GM23338 (cell line): ENCODE measurements at regions not wholly inside any gene's neighbourhood (a gene's known extent, or its start where the extent isn't known, plus 50 kb on each side); places are given as distances from the start of the nearest gene placed in this dataset.
A peak's percentile ranks its signal among the peaks of the same experiment; 100 is the strongest.
"Not testable (repeated sequence)": the region's sequence is repeated elsewhere in the genome, so short reads cannot be mapped to it uniquely, and the experiment has no call there.

ENCODE experiments used
- ATAC-seq: fragments of 200-7000 bp; cut with Tn5 transposase; 3 replicates; pipeline ENCODE4 v1.9.1; 2020
- DNase-seq: peaks from one replicate; pipeline ENCODE4 v3.0.0-alpha.2; 2015; ENCODE audit warnings: low spot score
- H2AFZ ChIP-seq: fragments of 200-600 bp; sonication (generic); 2 replicates; pipeline ENCODE4 v1.8.0; 2016; ENCODE audit warnings: antibody characterized with exemption, mild to moderate bottlenecking, moderate library complexity
- H3F3A ChIP-seq: fragments of 200-600 bp; sonication (generic); replicated peaks from 2 replicates; pipeline ENCODE4 v1.8.0; 2017; ENCODE audit warnings: antibody characterized with exemption, mixed run types, low read depth
- H3K27ac ChIP-seq: fragments of 200-600 bp; sonication (generic); 2 replicates; pipeline ENCODE4 v1.6.1; 2016; ENCODE audit warnings: low read depth
- H3K27me3 ChIP-seq: fragments of 200-600 bp; sonication (generic); 2 replicates; pipeline ENCODE4 v1.8.0; 2016; ENCODE audit warnings: mild to moderate bottlenecking, mixed run types, moderate library complexity; ENCODE audit not compliant: insufficient read depth
- H3K36me3 ChIP-seq: fragments of 200-600 bp; sonication (generic); 2 replicates; pipeline ENCODE4 v1.8.0; 2016; ENCODE audit warnings: mild to moderate bottlenecking; ENCODE audit not compliant: insufficient read depth
- H3K4me1 ChIP-seq: fragments of 200-600 bp; sonication (generic); 2 replicates; pipeline ENCODE4 v1.8.0; 2016; ENCODE audit warnings: mild to moderate bottlenecking, moderate library complexity; ENCODE audit not compliant: insufficient read depth
- H3K4me2 ChIP-seq: fragments of 200-600 bp; sonication (generic); 2 replicates; pipeline ENCODE4 v1.7.1; 2017; ENCODE audit warnings: mixed run types
- H3K4me3 ChIP-seq: fragments of 200-600 bp; sonication (generic); 2 replicates; pipeline ENCODE4 v1.6.1; 2016; ENCODE audit warnings: mixed run types
- H3K79me2 ChIP-seq: fragments of 200-600 bp; sonication (generic); replicated peaks from 2 replicates; pipeline ENCODE4 v1.8.0; 2017; ENCODE audit warnings: mild to moderate bottlenecking; ENCODE audit not compliant: insufficient read depth
- H3K9me2 ChIP-seq: fragments of 200-600 bp; sonication (generic); 2 replicates; pipeline ENCODE4 v1.8.0; 2017; ENCODE audit not compliant: insufficient read depth
- H4K20me1 ChIP-seq: fragments of 200-600 bp; sonication (generic); replicated peaks from 2 replicates; pipeline ENCODE4 v1.8.0; 2017; ENCODE audit warnings: mild to moderate bottlenecking; ENCODE audit not compliant: insufficient read depth
- H3K27ac Mint-ChIP-seq: 2 replicates; pipeline ENCODE4 v1.8.0; 2020; ENCODE audit warnings: inconsistent platforms, mild to moderate bottlenecking, moderate library complexity, mixed read lengths
- H3K27me3 Mint-ChIP-seq: 3 replicates; pipeline ENCODE4 v1.8.0; 2022; ENCODE audit warnings: low read depth, mild to moderate bottlenecking, moderate library complexity, mixed read lengths, inconsistent platforms; ENCODE audit not compliant: insufficient read depth, poor library complexity
- H3K36me3 Mint-ChIP-seq: 3 replicates; pipeline ENCODE4 v1.8.0; 2021; ENCODE audit warnings: low read depth, mild to moderate bottlenecking, inconsistent platforms, moderate library complexity, mixed read lengths
- H3K4me1 Mint-ChIP-seq: 3 replicates; pipeline ENCODE4 v1.8.0; 2020; ENCODE audit warnings: mild to moderate bottlenecking, inconsistent platforms, mixed read lengths
- H3K4me3 Mint-ChIP-seq: 3 replicates; pipeline ENCODE4 v1.8.0; 2021; ENCODE audit warnings: moderate library complexity, mild to moderate bottlenecking, inconsistent platforms, mixed read lengths
- H3K9me3 Mint-ChIP-seq: 3 replicates; pipeline ENCODE4 v1.8.0; 2020; ENCODE audit warnings: moderate library complexity, mild to moderate bottlenecking, inconsistent platforms, mixed read lengths
- CREB1 ChIP-seq: fragments of 250-450 bp; sonication (Bioruptor Pico); IDR thresholded peaks from 2 replicates; pipeline ENCODE4 v1.5.0; 2020; ENCODE audit warnings: low read depth, mild to moderate bottlenecking, moderate library complexity
- EZH2 ChIP-seq: fragments of 200-600 bp; sonication (generic); IDR thresholded peaks from one replicate; pipeline ENCODE4 v1.8.0; 2017; ENCODE audit warnings: antibody characterized with exemption, mild to moderate bottlenecking, low read depth; ENCODE audit not compliant: unreplicated experiment
- JUNB ChIP-seq: IDR thresholded peaks from one replicate; pipeline ENCODE4 v1.6.1; 2016; ENCODE audit warnings: antibody characterized with exemption; ENCODE audit not compliant: unreplicated experiment
- NANOG ChIP-seq: IDR thresholded peaks from 2 replicates; pipeline ENCODE4 v1.6.1; 2016; ENCODE audit warnings: antibody characterized with exemption, borderline replicate concordance
- POLR2AphosphoS5 ChIP-seq: IDR thresholded peaks from 2 replicates; pipeline ENCODE4 v1.6.1; 2016; ENCODE audit warnings: antibody characterized with exemption, low read depth
- STAT1 ChIP-seq: IDR thresholded peaks from one replicate; pipeline ENCODE4 v1.6.1; 2016; ENCODE audit warnings: antibody characterized with exemption; ENCODE audit not compliant: unreplicated experiment
- ZNF331 ChIP-seq: fragments of 250-450 bp; sonication (Bioruptor Pico); IDR thresholded peaks from 2 replicates; pipeline ENCODE4 v1.5.0; 2020; ENCODE audit warnings: low read depth, mild to moderate bottlenecking, moderate library complexity
- TF ChIP-seq, protein P1 (sequence below), 2 experiments: fragments of 200-600 bp in 1 of 2; sonication (generic) in 1 of 2; conservative IDR thresholded peaks; 2 replicates each; pipeline versions ENCODE4 v1.5.1 to v1.6.1; 2016 to 2017; ENCODE audit warnings: antibody characterized with exemption in 2 of 2, low read depth in 2 of 2, mild to moderate bottlenecking in 2 of 2, moderate library complexity in 1 of 2

DNA sequence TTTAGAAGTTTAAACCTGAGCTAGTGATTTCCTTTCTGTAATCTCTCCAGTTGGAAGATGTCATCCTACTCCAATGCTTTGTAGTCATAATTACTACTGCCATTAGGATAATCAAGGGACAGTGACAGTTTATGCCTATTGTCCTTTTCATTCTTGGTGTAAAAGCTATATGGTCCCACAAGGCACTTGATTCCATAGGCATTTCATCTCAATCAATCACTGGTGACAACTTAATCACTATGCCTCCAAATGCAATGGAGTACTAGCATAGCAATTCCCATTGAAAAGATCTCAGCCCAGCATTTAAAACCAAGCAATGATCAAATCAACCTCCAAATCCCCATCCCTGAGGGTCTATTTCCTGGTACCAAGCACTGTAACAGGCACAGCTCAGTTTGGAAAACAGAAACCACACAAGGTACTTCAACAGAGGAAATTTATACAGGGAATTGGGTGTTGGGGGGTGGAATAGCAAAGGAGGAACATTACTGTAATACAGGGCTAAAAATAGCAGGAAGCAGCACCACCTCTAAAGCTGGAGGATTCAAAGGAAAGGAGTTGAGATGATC is 51.0 kb downstream of the FHIP2A start:
- H3K27ac Mint-ChIP-seq, result no peak overlapping the region
- Histone ChIP-seq H4K20me1 (no peaks in the 10 kb centered on the region), H3F3A (0 out of 2 replicates have a peak, but pooled peaks cover 2% of the 10 kb centered on the region), H3K4me3 (no peak overlapping the region), H3K9me2 (no peaks in the 10 kb centered on the region), H3K4me2 (no peak overlapping the region), H3K79me2 (no peaks in the 10 kb centered on the region), H3K27ac (no peak overlapping the region), H3K27me3 (no peaks in the 10 kb centered on the region), H3K36me3 (no peaks in the 10 kb centered on the region), H3K4me1 (no peaks in the 10 kb centered on the region), H2AFZ (no peak overlapping the region)
- H3K36me3 Mint-ChIP-seq, result no peaks in the 10 kb centered on the region
- peaks cover 6% of the 10 kb centered on the region for H3K27me3 Mint-ChIP-seq
- ATAC-seq (no peak), DNase-seq (no peak)
- no peaks in the 10 kb centered on the region for H3K9me3 Mint-ChIP-seq
- no peak for TF ChIP-seq POLR2AphosphoS5
- no peak for TF ChIP-seq ZNF331 (CRISPR knock-in tag)
- TF ChIP-seq STAT1, result no peak
- TF ChIP-seq EZH2, result no peak
- TF ChIP-seq, protein P1, sequence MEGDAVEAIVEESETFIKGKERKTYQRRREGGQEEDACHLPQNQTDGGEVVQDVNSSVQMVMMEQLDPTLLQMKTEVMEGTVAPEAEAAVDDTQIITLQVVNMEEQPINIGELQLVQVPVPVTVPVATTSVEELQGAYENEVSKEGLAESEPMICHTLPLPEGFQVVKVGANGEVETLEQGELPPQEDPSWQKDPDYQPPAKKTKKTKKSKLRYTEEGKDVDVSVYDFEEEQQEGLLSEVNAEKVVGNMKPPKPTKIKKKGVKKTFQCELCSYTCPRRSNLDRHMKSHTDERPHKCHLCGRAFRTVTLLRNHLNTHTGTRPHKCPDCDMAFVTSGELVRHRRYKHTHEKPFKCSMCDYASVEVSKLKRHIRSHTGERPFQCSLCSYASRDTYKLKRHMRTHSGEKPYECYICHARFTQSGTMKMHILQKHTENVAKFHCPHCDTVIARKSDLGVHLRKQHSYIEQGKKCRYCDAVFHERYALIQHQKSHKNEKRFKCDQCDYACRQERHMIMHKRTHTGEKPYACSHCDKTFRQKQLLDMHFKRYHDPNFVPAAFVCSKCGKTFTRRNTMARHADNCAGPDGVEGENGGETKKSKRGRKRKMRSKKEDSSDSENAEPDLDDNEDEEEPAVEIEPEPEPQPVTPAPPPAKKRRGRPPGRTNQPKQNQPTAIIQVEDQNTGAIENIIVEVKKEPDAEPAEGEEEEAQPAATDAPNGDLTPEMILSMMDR (conservative IDR thresholded peaks at IDR 0.05; ENCODE audit: low read depth in 2 of 2), result no peak
- no peak for TF ChIP-seq JUNB
- no peak overlapping the region for H3K4me3 Mint-ChIP-seq
- peaks cover 9% of the 10 kb centered on the region for H3K4me1 Mint-ChIP-seq

DNA sequence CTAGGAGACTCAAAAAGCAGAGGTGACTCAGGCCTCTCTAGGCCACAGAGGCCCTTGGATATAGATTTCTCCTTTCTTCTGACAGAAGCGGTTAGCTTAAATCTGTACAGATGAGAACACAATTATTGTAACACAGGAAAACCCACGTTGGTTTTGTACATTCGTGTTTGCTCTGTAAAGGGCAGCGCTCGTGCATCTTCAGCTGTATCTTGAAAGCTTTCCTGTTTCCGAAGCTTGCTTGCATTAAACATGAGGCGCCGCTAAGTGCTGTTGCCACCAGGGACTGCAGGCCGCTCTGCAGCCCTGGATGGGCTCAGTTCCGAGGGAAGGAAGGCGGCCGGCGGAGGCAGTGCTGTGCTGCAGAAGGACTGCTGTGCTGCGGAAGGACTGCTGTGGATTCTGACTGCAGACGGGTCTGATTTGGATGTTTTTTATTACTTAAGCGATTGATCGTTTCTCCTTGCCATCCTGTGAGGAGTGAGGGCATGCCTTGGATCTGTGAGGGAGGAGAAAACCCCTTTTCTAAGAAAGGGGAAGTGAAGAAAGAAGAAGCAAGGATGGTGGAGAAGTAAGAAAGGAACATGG is 53.3 kb downstream of the FHIP2A start:
- H2AFZ ChIP-seq, result peak overlapping the region; percentile 83
- TF ChIP-seq CREB1 (CRISPR knock-in tag) (no peak), NANOG (0 out of 2 replicates have a peak, but pooled peaks have one; percentile 13)
- TF ChIP-seq, protein P1 (conservative IDR thresholded peaks at IDR 0.05; ENCODE audit: low read depth in 2 of 2), result peak; percentile 43
- DNase-seq (peak; percentile 85), ATAC-seq (peak; percentile 94)
- Mint-ChIP-seq H3K27me3 (peaks cover 7% of the 10 kb centered on the region), H3K36me3 (no peaks in the 10 kb centered on the region), H3K9me3 (no peaks in the 10 kb centered on the region), H3K27ac (no peak overlapping the region), H3K4me3 (0 out of 3 replicates have a peak overlapping the region, but pooled peaks have one; percentile 15), H3K4me1 (peaks cover 18% of the 10 kb centered on the region)
- no peaks in the 10 kb centered on the region for H3K36me3 ChIP-seq
- H3K9me2 ChIP-seq, result no peaks in the 10 kb centered on the region
- H3F3A ChIP-seq, result 0 out of 2 replicates have a peak, but pooled peaks cover 2% of the 10 kb centered on the region
- peaks cover 8% of the 10 kb centered on the region for H3K4me1 ChIP-seq
- no peak overlapping the region for H3K4me2 ChIP-seq
- H4K20me1 ChIP-seq, result no peaks in the 10 kb centered on the region
- H3K4me3 ChIP-seq, result no peak overlapping the region
- no peaks in the 10 kb centered on the region for H3K27me3 ChIP-seq
- H3K79me2 ChIP-seq, result no peaks in the 10 kb centered on the region
- H3K27ac ChIP-seq, result 0 out of 2 replicates have a peak overlapping the region, but pooled peaks have one; percentile 42

DNA sequence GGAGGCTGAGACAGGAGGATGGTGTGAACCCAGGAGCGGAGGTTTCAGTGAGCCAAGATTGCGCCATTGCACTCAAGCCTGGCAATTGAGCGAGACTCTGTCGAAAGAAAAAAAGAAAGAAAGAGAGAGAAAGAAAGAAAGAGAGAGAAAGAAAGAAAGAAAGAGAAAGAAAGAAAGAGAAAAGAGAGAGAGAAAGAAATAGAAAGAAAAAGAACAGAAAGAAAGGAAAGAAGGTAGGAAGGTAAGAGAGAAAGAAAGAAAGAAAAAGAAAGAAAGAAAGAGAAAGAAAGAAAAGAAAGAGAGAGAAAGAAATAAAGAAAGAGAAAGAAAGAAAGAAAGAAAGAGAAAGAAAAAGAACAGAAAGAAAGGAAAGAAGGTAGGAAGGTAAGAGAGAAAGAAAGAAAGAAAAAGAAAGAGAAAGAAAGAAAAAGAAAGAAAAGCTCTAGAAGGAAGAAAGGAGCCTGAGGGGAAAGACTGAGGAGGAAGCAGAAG is 54.1 kb downstream of the FHIP2A start:
- not testable (repeated sequence) for H3K27ac Mint-ChIP-seq, H3K4me3 ChIP-seq, H3K27ac ChIP-seq, H3K4me3 Mint-ChIP-seq, H3K36me3 ChIP-seq, ATAC-seq, H3F3A ChIP-seq, DNase-seq, H4K20me1 ChIP-seq, H3K9me3 Mint-ChIP-seq, H3K9me2 ChIP-seq, H3K27me3 ChIP-seq, H3K4me2 ChIP-seq, H3K79me2 ChIP-seq, H3K36me3 Mint-ChIP-seq
- Histone ChIP-seq H2AFZ (peak overlapping the region; percentile 83), H3K4me1 (peaks cover 14% of the 10 kb centered on the region)
- peaks cover 23% of the 10 kb centered on the region for H3K4me1 Mint-ChIP-seq
- peaks cover 10% of the 10 kb centered on the region for H3K27me3 Mint-ChIP-seq
